Activated naive CD4-positive, alpha-beta T cell treated with anti-CD3 and anti-CD28 coated beads, Interleukin-2, amount 10 ng/mL, durations not matched to agents 7 days and 5 days (primary cell): ENCODE measurements at regions not wholly inside any gene's neighbourhood (a gene's known extent, or its start where the extent isn't known, plus 50 kb on each side); places are given as distances from the start of the nearest gene placed in this dataset.

Experiments
- CTCF ChIA-PET: fragments of 350-600 bp; sonication (Branson Sonifier 250); formaldehyde crosslinking; loops from one replicate; lab custom pipeline; 2021; ENCODE audit warnings: antibody characterized with exemption; lab: Charles Lee
- DNase-seq: peaks from one replicate; pipeline ENCODE4 v3.0.0-alpha.2; 2020
- H3K27ac Mint-ChIP-seq: one replicate; pipeline ENCODE4 v1.8.0; 2021; ENCODE audit warnings: mild to moderate bottlenecking, moderate library complexity, mixed read lengths
- H3K27me3 Mint-ChIP-seq: one replicate; pipeline ENCODE4 v1.8.0; 2021; ENCODE audit warnings: mild to moderate bottlenecking, mixed read lengths
- H3K36me3 Mint-ChIP-seq: one replicate; pipeline ENCODE4 v1.8.0; 2021; ENCODE audit warnings: mixed read lengths
- H3K4me1 Mint-ChIP-seq: one replicate; pipeline ENCODE4 v1.8.0; 2021; ENCODE audit warnings: mixed read lengths
- H3K4me3 Mint-ChIP-seq: one replicate; pipeline ENCODE4 v1.8.0; 2021; ENCODE audit warnings: mild to moderate bottlenecking, moderate library complexity, mixed read lengths
- H3K9me3 Mint-ChIP-seq: one replicate; pipeline ENCODE4 v1.8.0; 2021; ENCODE audit warnings: mixed read lengths

DNA sequence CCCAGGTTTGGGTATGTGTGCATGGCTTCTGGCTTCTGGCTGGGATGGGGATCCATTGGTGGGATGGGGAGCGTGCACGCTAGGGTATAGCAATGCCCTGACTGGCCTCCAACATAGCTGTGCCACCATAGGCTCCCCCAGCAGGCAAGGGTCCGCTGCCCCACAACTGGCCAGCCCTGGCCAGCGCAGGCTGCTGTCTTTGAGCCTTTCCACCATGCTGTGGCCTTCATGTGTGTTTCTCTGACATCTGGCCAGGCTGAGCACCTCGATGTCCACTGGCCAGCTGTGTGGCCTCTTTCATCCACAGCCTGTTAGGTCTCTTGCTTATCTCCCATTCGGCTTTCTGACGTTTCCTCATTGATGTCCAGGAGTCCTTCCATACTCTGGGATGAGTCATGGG is 231.3 kb downstream of the NDUFA10 start:
- DNase-seq: peak; percentile 7
- Mint-ChIP-seq H3K27ac (no peak overlapping the region), H3K27me3 (peaks cover 4% of the 10 kb centered on the region), H3K4me3 (no peak overlapping the region), H3K36me3 (no peaks in the 10 kb centered on the region), H3K9me3 (no peaks in the 10 kb centered on the region), H3K4me1 (no peaks in the 10 kb centered on the region)
- CTCF ChIA-PET: no interaction called here

DNA sequence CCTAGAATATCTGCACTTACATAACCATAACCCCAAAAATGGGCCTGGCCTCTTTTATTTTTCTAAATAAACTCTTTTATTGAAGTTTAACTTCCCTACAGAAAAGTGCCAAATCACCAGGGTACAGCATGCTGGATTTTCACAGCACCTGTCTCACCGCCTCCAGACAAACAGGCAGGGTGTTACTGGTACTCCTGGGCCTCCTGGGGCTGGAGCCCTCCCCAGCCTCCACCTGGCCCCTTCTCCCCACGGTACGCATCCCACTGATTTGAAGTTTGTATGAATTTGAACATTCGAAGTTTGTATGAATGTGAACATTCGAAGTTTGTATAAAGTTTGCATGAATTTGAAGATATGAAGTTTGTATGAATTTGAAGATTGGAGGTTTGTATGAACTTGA is 232.1 kb downstream of the NDUFA10 start:
- Mint-ChIP-seq H3K36me3 (no peaks in the 10 kb centered on the region), H3K9me3 (no peaks in the 10 kb centered on the region), H3K4me1 (no peaks in the 10 kb centered on the region), H3K27me3 (peaks cover 4% of the 10 kb centered on the region), H3K27ac (no peak overlapping the region), H3K4me3 (no peak overlapping the region)
- CTCF ChIA-PET: no interaction called here
- no peak for DNase-seq

DNA sequence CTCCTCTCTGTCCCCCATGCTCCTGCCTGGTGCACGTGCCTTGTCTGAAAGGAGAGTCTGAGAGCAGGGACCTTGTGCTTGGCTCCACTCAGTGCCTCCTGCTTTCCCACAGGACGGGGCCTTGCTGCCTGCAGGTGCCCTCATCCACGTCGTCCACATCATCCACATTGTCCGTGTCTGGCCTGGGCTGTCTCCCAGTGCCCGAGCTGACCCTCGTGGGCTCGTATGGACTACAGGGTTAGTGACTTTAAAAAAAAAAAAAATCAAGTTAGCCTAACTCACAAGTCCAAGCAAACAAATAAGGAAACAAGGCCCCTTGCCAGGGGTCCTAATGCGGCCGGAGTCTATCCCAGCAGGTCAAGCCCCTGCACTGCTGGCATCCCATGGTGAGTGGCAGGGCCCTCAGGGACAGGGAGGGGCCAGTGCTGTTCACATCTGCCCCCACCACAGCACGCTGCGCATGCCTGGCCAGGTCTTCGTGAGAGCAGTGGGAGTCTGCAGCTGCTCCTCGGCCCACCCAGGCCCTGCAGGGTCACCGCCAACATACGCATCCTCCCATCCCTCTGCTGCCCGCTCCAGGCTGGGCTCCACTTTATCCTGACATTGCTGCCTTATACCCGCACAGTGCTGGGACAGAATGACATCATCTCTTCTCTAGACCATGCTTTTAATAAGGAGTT is 232.6 kb downstream of the NDUFA10 start:
- DNase-seq: peak; percentile 18
- Mint-ChIP-seq H3K9me3 (no peaks in the 10 kb centered on the region), H3K4me1 (no peaks in the 10 kb centered on the region), H3K27me3 (peaks cover 4% of the 10 kb centered on the region), H3K36me3 (no peaks in the 10 kb centered on the region), H3K4me3 (no peak overlapping the region), H3K27ac (no peak overlapping the region)
- CTCF ChIA-PET: no interaction called here

DNA sequence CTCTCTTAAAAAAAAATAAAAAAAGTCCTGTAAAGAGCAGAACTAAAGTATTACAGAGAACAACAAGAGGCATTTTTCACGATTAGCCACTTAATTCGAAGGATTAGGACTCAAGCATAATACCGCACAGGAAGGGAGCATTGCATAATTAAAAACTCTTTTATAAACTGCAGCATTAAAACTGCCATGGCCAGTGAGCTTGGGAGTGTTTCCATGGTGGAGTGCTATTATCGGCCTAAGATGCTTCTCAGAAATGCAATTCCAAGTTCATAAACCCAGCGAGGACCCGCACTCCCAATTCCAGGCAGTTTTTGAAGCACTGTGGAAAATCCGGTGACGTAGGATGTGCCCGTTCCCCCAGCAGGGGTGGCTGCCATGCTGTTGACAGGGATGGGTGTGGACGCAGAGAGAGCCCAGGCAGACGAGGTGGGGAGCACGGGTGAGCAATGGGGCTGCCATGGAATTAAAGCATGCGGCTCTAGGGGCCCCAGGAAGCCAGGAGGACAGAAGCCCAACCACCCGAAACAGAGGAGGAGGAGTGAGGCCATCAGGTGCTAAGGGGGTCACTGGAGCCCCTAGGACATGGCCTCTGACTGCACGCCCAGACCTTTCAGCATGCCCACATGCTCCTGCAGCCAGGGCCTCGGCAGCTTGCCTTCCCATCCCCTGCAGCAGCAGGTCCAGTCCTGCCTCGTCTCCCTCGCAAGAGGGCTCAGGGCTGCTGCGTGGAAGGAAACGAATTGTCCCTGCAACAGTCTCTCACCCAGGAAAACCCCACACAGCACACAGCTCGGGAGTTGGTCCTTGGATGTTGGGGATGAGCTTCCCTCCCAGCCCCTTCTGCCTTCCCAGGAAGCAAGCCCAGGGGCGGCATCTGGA is 233.4 kb downstream of the NDUFA10 start:
- CTCF ChIA-PET: no interaction called here
- Mint-ChIP-seq H3K36me3 (no peaks in the 10 kb centered on the region), H3K27ac (no peak overlapping the region), H3K4me1 (no peaks in the 10 kb centered on the region), H3K27me3 (peaks cover 4% of the 10 kb centered on the region), H3K4me3 (no peak overlapping the region), H3K9me3 (no peaks in the 10 kb centered on the region)
- DNase-seq: peak; percentile 5

DNA sequence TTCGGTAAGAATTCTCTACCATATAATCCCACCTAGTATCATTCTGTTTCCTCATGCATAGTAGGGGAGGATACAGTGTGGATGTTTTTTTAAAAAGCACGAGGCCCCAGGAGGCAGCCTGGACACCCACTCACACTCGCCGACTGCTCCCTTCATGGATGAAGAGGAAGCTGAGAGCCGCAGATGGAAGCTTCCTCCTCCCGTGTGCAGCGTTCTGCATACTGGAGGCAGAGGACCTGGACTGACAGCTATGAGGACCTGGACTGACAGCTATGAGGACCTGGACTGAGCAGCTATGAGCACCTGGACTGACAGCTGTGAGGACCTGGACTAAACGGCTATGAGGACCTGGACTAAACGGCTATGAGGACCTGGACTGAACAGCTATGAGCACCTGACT is 234.4 kb downstream of the NDUFA10 start:
- Mint-ChIP-seq H3K4me3 (no peak overlapping the region), H3K4me1 (no peaks in the 10 kb centered on the region), H3K27ac (no peak overlapping the region), H3K36me3 (no peaks in the 10 kb centered on the region), H3K9me3 (no peaks in the 10 kb centered on the region), H3K27me3 (peaks cover 10% of the 10 kb centered on the region)
- no peak for DNase-seq
- CTCF ChIA-PET: no interaction called here

DNA sequence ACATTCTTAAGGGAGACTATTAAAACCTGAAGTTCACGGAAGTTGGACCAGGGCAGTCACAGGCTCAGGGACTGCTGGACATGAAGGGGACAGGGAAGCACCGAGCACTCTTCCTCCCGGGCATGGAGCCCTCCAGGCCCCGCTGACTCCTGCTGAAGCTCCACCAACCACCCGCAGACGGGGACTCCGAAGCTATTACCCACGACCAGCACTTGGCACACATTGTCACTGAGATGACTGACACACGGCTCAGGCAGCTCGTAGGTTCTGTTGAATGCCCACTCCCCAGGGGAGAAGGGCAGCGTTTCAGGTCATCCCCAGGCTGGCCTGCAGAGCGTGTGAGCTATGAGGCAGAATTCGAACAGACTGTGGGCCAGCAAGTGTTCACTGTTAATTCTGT is 234.8 kb downstream of the NDUFA10 start:
- H3K27me3 Mint-ChIP-seq: peaks cover 13% of the 10 kb centered on the region
- H3K36me3 Mint-ChIP-seq: no peaks in the 10 kb centered on the region
- H3K4me3 Mint-ChIP-seq: no peak overlapping the region
- H3K27ac Mint-ChIP-seq: no peak overlapping the region
- no peaks in the 10 kb centered on the region for H3K4me1 Mint-ChIP-seq
- CTCF ChIA-PET: no interaction called here
- peak; percentile 13 for DNase-seq
- H3K9me3 Mint-ChIP-seq: no peaks in the 10 kb centered on the region

DNA sequence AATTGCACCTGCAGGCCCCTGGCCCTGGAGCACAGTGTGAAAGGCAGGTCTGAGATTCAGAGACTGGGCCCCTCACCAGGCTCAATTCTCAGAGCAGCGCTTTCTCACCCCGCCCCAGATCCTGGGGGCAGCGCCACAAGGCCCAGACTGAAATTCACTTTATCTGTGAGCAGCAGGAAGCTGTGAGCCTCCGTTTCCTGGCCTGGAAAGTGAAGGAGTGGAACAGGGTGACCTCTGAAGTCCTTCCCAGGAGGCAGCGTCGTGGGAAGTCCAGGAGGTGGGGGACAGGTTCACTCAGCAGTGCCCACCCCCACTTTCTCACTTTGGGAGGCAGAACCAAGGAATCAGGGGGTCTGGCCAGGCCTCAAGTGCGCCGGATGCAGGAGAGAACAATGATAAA is 235.4 kb downstream of the NDUFA10 start:
- no peak overlapping the region for H3K4me3 Mint-ChIP-seq
- no peaks in the 10 kb centered on the region for H3K9me3 Mint-ChIP-seq
- CTCF ChIA-PET: no interaction called here
- H3K27me3 Mint-ChIP-seq: peaks cover 13% of the 10 kb centered on the region
- H3K4me1 Mint-ChIP-seq: no peaks in the 10 kb centered on the region
- H3K27ac Mint-ChIP-seq: no peak overlapping the region
- DNase-seq: peak; percentile 3
- no peaks in the 10 kb centered on the region for H3K36me3 Mint-ChIP-seq

DNA sequence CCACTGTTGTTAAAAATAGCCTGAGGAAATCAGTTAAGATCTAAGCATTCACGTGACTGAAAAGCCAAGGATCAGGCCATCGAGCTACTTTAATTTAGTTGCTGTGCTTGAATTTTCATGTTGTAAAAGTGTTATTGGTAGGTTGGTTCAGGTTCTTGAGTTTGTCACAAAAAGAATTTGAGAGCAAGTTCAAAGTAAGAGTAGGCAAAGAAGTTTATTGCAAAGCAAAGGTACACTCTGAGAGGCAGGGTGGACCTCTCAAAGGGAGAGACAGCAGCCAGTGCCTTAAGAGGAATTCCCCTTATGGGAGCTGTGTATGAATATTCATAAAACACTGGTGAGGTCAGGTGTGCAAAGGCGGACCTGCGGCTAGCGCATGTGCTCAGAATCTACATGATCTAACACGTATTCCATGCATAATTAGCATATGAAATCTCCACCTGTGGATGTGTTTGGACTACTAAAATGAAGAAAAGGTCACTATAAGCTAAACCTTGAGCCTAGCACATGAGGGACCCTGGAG is 236.5 kb downstream of the NDUFA10 start:
- Mint-ChIP-seq H3K27me3 (peaks cover 13% of the 10 kb centered on the region), H3K4me3 (no peak overlapping the region), H3K36me3 (no peaks in the 10 kb centered on the region), H3K9me3 (no peaks in the 10 kb centered on the region), H3K4me1 (no peaks in the 10 kb centered on the region), H3K27ac (no peak overlapping the region)
- CTCF ChIA-PET: no interaction called here
- no peak for DNase-seq

DNA sequence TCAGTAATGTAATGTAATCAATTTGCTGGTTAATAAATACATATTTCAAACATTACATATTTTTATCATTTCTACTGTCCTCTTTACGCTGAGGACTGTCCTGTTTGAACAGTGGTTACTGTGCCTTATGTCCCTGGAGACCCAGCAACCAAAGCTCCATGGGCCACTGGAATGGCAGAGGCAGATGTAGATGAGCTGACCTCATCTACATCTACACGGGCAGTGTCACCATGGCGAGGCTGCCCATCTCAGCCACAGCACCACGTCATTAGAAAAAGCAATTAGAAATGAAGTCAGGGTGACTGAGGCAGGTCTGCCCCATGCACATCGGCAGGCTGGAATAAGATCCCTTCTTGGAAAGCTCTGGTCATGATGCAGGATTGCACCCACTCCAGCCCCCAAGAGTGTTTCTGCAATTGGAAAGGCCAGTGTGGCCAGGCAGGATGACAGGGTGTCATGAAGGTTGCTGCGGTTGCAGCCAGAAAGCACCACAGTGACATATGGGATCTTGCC is 237.5 kb downstream of the NDUFA10 start:
- H3K4me3 Mint-ChIP-seq: no peak overlapping the region
- no peaks in the 10 kb centered on the region for H3K9me3 Mint-ChIP-seq
- H3K4me1 Mint-ChIP-seq: no peaks in the 10 kb centered on the region
- no peak overlapping the region for H3K27ac Mint-ChIP-seq
- CTCF ChIA-PET: no interaction called here
- no peaks in the 10 kb centered on the region for H3K36me3 Mint-ChIP-seq
- peaks cover 17% of the 10 kb centered on the region for H3K27me3 Mint-ChIP-seq
- DNase-seq: peak; percentile 7

DNA sequence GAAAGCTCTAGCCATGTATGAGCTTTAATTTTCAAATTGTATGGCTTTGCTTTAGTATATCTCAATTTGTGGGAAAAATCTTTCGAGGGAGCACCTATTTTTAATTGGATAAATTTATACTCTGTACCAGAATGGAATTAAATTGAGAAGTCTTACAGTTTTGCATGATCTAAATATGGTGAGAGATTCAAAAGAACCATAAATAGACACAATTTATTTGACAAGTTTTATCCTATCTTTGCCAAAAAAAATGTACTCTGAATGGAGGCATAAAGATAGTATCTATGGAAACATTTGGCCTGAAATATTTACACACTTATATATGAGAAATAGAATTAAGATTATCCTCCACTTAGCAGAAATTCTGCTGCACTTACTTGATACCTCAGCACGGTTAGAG is 238.4 kb downstream of the NDUFA10 start:
- no peaks in the 10 kb centered on the region for H3K9me3 Mint-ChIP-seq
- H3K4me1 Mint-ChIP-seq: no peaks in the 10 kb centered on the region
- no peak overlapping the region for H3K4me3 Mint-ChIP-seq
- peaks cover 17% of the 10 kb centered on the region for H3K27me3 Mint-ChIP-seq
- no peak overlapping the region for H3K27ac Mint-ChIP-seq
- CTCF ChIA-PET: no interaction called here
- H3K36me3 Mint-ChIP-seq: no peaks in the 10 kb centered on the region
- DNase-seq: no peak

DNA sequence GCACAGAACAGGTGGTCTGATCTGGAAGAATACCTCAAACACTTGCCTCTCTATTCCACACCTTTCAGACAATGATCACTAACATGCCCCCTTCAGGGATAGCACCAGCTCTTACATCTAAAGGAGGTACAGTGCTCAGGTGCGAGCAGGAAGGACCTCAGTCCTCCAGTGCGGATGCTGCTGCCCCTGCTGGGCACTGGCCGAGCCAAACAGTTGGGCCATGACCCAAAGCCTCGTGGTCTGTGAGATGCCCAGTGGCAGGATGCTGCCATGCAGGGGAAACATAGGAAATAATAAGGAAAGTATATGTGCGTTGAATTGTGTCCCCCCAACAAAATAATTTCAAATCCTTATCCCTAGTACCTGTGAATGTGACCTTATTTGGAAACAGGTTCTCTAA is 243.7 kb downstream of the NDUFA10 start:
- Mint-ChIP-seq H3K4me1 (no peaks in the 10 kb centered on the region), H3K27ac (no peak overlapping the region), H3K36me3 (no peaks in the 10 kb centered on the region), H3K9me3 (no peaks in the 10 kb centered on the region), H3K27me3 (peaks cover 22% of the 10 kb centered on the region), H3K4me3 (no peak overlapping the region)
- CTCF ChIA-PET: no interaction called here
- DNase-seq: no peak

DNA sequence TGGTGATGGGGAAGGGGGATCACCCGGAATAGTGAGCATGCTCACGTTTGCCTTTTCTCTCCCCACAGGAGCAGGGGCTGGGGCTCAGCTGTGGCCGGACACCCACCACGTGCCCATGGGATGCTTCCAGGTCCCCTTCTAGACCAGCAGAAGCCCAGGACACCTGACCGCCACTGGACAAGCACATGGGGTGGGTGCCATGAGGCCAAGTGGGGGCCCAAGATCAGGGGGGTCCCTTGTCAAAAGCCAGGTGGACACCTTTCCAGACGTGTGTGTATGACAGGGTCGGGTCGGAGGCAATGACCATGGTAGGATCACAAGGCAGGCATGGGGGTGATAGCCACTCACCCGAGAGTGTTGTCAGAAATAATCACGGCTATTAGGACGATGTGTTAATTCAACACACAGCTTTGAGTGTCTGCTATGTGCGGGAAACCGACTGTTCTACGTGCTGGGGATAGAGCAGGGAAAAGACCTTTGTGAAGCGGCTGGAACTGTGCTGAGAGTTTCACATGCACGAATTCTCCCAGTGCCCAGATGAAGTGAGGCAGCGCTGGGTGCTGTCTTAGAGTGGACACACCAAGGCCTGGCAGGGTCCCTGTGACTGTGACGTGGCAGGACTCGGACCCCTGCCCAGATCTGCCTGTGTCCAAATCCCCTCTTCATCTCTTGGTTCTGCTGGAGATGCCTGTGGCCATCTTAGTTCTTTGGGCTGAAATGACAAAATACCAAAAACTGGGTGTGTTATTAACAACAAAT is 244.7 kb downstream of the NDUFA10 start:
- no peaks in the 10 kb centered on the region for H3K36me3 Mint-ChIP-seq
- H3K4me1 Mint-ChIP-seq: no peaks in the 10 kb centered on the region
- H3K9me3 Mint-ChIP-seq: no peaks in the 10 kb centered on the region
- H3K27ac Mint-ChIP-seq: no peak overlapping the region
- no peak overlapping the region for H3K4me3 Mint-ChIP-seq
- peaks cover 13% of the 10 kb centered on the region for H3K27me3 Mint-ChIP-seq
- CTCF ChIA-PET: no interaction called here
- peak; percentile 15 for DNase-seq

DNA sequence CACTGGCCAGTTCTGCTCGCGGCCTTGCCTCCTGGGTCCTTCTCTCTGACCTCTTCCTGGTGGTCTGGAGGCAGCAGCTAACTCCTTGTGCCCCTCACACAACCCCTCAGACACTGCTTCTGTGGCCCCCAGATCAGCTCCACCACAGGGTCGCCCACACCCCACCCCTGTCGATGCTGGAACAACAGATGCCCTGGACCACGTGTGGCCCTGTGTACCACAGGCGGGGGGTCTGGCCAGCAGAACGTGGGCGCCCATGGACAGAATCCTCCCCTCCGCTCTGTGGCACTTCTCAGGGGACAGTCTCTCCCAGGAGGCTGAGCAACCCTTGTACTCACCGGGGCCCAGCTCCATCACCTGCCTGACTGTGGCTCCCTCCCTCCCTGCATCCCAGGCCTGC is 245.6 kb downstream of the NDUFA10 start:
- no peak overlapping the region for H3K27ac Mint-ChIP-seq
- H3K36me3 Mint-ChIP-seq: no peaks in the 10 kb centered on the region
- H3K27me3 Mint-ChIP-seq: peaks cover 13% of the 10 kb centered on the region
- H3K4me1 Mint-ChIP-seq: no peaks in the 10 kb centered on the region
- H3K9me3 Mint-ChIP-seq: no peaks in the 10 kb centered on the region
- H3K4me3 Mint-ChIP-seq: no peak overlapping the region
- CTCF ChIA-PET: no interaction called here
- DNase-seq: peak; percentile 6

DNA sequence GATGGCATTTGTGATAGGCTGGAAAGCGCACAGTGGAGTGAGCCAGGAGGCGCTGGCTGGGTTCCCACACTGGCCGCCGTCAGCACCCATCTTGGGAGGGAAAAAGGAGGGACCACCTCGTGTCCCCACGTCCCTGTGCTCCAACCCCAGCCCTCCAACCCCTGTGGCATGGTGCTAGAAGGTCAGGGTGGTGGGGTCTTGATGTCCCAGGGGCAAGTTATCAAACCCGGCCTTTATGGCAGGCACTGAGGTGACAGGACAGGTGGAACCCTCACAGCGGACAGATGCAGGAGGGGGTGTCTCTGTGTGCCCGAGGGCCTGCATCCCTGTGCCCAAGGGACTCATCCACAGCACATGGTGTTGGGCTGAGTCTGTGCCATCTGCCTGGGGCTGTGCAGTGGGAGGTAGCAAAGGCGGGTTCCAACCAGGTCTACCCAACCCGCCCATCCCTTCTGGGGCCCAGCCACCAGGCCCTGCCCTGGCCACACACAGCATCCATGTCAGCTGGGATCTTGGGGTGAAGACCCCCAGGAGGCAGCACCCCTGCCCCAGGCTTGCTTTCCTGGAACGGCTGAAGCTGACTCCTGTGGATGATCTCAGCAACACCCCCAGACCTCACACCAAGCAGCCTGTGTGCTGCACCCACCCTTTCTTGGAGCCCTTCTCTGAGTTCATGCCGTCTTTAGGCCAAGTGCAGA is 246.1 kb downstream of the NDUFA10 start:
- Mint-ChIP-seq H3K9me3 (no peaks in the 10 kb centered on the region), H3K27me3 (peaks cover 13% of the 10 kb centered on the region), H3K27ac (no peak overlapping the region), H3K4me1 (no peaks in the 10 kb centered on the region), H3K36me3 (no peaks in the 10 kb centered on the region), H3K4me3 (no peak overlapping the region)
- peak; percentile 13 for DNase-seq
- CTCF ChIA-PET: no interaction called here
